ENCODE measurements at regions not wholly inside any gene's neighbourhood (a gene's known extent, or its start where the extent isn't known, plus 50 kb on each side); places are given as distances from the start of the nearest gene placed in this dataset.
"Not testable (repeated sequence)": the region's sequence is repeated elsewhere in the genome, so short reads cannot be mapped to it uniquely, and the experiment has no call there.

- DNase-seq (ENCODE audit: low read depth); H3K4me3 ChIP-seq (ENCODE audit: low read length): not testable (repeated sequence)
These were observed 461.0 kb downstream of the RPIA start for GRCh38 chr2:89152501-89152900.

GRCh38 chr2:89153210-89153609 lies 461.7 kb downstream of the RPIA start:
- not testable (repeated sequence) for DNase-seq (ENCODE audit: low read depth)

GRCh38 chr2:89154247-89154682 lies 462.8 kb downstream of the RPIA start:
- H3K4me3 ChIP-seq (ENCODE audit: low read length); DNase-seq (ENCODE audit: low read depth): not testable (repeated sequence)

More at GRCh38 chr2:89153210-89153609, 461.7 kb downstream of the RPIA start:
- not testable (repeated sequence) for H3K4me3 ChIP-seq (ENCODE audit: low read length)

- TF ChIP-seq CTCF (conservative IDR thresholded peaks at IDR 0.05; ENCODE audit: low read depth, low read length), result peak; percentile 16
- H3K4me3 ChIP-seq (ENCODE audit: low read length); DNase-seq (ENCODE audit: low read depth): not testable (repeated sequence)
These were observed 468.8 kb downstream of the RPIA start for GRCh38 chr2:89160306-89160705.

- not testable (repeated sequence) for DNase-seq (ENCODE audit: low read depth)
These were observed 470.2 kb downstream of the RPIA start for GRCh38 chr2:89161626-89162025.

GRCh38 chr2:89170506-89171173 lies 479.2 kb downstream of the RPIA start:
- DNase-seq (ENCODE audit: low read depth); H3K4me3 ChIP-seq (ENCODE audit: low read length): not testable (repeated sequence)

More at GRCh38 chr2:89161626-89162025, 470.2 kb downstream of the RPIA start:
- H3K4me3 ChIP-seq (ENCODE audit: low read length), result not testable (repeated sequence)

GRCh38 chr2:89171174-89171519 lies 479.7 kb downstream of the RPIA start:
- not testable (repeated sequence) for DNase-seq (ENCODE audit: low read depth); H3K4me3 ChIP-seq (ENCODE audit: low read length)

- not testable (repeated sequence) for H3K4me3 ChIP-seq (ENCODE audit: low read length); DNase-seq (ENCODE audit: low read depth)
These were observed 485.5 kb downstream of the RPIA start for GRCh38 chr2:89177004-89177403.

- DNase-seq (ENCODE audit: low read depth); H3K4me3 ChIP-seq (ENCODE audit: low read length): not testable (repeated sequence)
These were observed 490.7 kb downstream of the RPIA start for GRCh38 chr2:89182221-89182620.

GRCh38 chr2:89184746-89185145 lies 493.3 kb downstream of the RPIA start:
- not testable (repeated sequence) for H3K4me3 ChIP-seq (ENCODE audit: low read length); DNase-seq (ENCODE audit: low read depth)

- not testable (repeated sequence) for DNase-seq (ENCODE audit: low read depth); H3K4me3 ChIP-seq (ENCODE audit: low read length)
These were observed 504.3 kb downstream of the RPIA start for GRCh38 chr2:89195636-89196251.

- not testable (repeated sequence) for DNase-seq (ENCODE audit: low read depth)
These were observed 505.2 kb downstream of the RPIA start for GRCh38 chr2:89196719-89197118.

GRCh38 chr2:89198026-89198425 lies 506.6 kb downstream of the RPIA start:
- H3K4me3 ChIP-seq (ENCODE audit: low read length); DNase-seq (ENCODE audit: low read depth): not testable (repeated sequence)

More at GRCh38 chr2:89196719-89197118, 505.2 kb downstream of the RPIA start:
- H3K4me3 ChIP-seq (ENCODE audit: low read length), result not testable (repeated sequence)

GRCh38 chr2:89199453-89200246 lies 508.2 kb downstream of the RPIA start:
- H3K4me3 ChIP-seq (ENCODE audit: low read length); DNase-seq (ENCODE audit: low read depth): not testable (repeated sequence)

GRCh38 chr2:89200247-89200527 lies 508.7 kb downstream of the RPIA start:
- DNase-seq (ENCODE audit: low read depth); H3K4me3 ChIP-seq (ENCODE audit: low read length): not testable (repeated sequence)

GRCh38 chr2:89202518-89202917 lies 511.0 kb downstream of the RPIA start:
- not testable (repeated sequence) for DNase-seq (ENCODE audit: low read depth)

More at GRCh38 chr2:89202518-89202917, 511.0 kb downstream of the RPIA start:
- H3K4me3 ChIP-seq (ENCODE audit: low read length), result not testable (repeated sequence)

All from retinal pigment epithelial cell (primary cell).